HL-60 (cell line): ENCODE measurements at regions not wholly inside any gene's neighbourhood (a gene's known extent, or its start where the extent isn't known, plus 50 kb on each side); places are given as distances from the start of the nearest gene placed in this dataset.

Source experiments
- CTCF ChIP-seq: IDR thresholded peaks from one replicate; pipeline ENCODE4 v1.5.1; 2011; ENCODE audit warnings: low read length, control low read depth, inconsistent platforms; ENCODE audit not compliant: insufficient read depth
- POLR2AphosphoS5 ChIP-seq: IDR thresholded peaks from 2 replicates; pipeline ENCODE4 v1.6.1; 2012; ENCODE audit warnings: low read depth
- SPI1 ChIP-seq: IDR thresholded peaks from 2 replicates; pipeline ENCODE4 v1.6.1; 2012; ENCODE audit warnings: low read depth, mild to moderate bottlenecking, borderline replicate concordance

GRCh38 chr7:79911420-79911819 lies 223.2 kb upstream of the GNAI1 start:
- TF ChIP-seq CTCF (no peak), POLR2AphosphoS5 (no peak), SPI1 (no peak)
